Head of caudate nucleus (tissue), 42 donors: ENCODE measurements at regions not wholly inside any gene's neighbourhood (a gene's known extent, or its start where the extent isn't known, plus 50 kb on each side); places are given as distances from the start of the nearest gene placed in this dataset.
"Not testable (repeated sequence)": the region's sequence is repeated elsewhere in the genome, so short reads cannot be mapped to it uniquely, and the experiment has no call there.

ENCODE experiments used
- DNase-seq, 42 donors: peaks; one replicate each; pipeline versions ENCODE4 v3.0.0 to v3.0.0-alpha.2; 2020 to 2021; ENCODE audit warnings: mixed read lengths in 7 of 42
- intact Hi-C: fragments of 100-400 bp; cut with DNase I; formaldehyde crosslinking; loops from one replicate; pipeline ENCODE4 v1.15.0; 2022

DNA sequence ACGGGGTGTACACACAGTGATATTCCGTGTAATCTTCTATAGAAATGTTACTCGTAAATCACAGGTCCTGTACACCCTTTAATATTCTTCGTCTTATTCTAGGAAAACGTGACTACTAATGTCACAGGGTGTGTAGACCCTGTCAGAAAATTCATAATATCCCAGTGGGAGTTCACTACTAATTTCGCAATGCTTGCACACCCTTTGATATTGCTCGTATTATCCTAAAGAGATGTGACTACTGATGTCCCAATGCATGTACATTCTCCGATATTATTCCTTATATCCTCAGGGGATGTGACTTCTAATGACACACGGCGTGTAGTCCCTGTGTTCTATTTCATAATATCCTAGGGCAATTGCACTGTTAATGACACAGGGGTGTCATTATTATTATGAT, 132.7 kb downstream of the ADRA2C start:
- intact Hi-C loops, DNase-seq: not testable (repeated sequence)

DNA sequence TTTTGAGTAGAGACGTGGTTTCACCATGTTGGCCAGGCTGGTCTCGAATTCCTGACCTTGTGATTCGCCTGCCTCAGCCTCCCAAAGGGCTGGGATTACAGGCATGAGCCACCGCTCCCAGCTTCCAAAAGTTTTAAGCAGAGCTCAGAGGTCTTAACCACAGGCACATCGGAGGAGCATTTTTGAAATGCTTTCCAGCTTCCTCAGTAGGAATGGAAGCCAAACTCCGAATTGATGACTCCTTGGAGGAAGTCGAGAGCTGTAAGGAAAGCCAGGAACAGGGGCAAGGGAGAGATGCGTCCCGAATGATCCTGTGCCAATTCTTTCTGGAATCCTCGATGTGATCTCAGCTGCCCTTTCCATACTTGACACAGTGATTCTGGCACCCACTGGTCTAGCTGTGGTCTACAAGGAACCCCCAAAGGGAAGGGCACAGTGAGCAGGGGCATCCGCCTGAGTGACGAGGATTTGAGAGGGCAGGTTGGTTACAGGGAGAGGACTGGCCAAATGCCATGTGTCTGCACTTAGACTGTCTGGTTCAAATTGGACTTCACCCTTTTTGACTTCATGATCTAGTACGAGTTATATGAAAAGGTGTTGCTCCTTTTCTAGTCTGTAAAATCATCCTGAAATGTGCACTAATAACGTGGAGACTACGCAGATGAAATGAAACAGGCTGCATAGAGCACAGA, 138.2 kb downstream of the ADRA2C start:
- DNase-seq, intact Hi-C loops: not testable (repeated sequence)

DNA sequence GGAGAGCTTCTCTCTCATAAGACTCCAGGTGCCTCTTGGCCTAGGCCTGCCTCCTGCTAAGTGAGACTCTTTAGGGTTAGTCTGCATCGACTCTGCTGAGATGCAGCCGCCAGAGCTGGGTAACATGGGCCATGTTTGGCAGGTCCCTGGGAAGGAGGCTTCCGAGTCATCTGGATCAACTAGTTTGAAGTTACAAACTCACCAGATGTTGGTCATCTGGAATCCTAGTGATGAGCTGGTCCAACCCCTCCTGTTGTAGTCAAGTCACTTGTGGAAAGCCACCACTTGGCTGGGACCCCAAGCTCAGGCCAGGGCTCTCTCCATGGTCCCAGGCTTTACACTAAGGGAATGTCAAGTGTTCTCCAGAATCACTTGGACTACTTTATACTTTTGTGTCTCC, 143.4 kb downstream of the ADRA2C start:
- intact Hi-C loops, DNase-seq: not testable (repeated sequence)

DNA sequence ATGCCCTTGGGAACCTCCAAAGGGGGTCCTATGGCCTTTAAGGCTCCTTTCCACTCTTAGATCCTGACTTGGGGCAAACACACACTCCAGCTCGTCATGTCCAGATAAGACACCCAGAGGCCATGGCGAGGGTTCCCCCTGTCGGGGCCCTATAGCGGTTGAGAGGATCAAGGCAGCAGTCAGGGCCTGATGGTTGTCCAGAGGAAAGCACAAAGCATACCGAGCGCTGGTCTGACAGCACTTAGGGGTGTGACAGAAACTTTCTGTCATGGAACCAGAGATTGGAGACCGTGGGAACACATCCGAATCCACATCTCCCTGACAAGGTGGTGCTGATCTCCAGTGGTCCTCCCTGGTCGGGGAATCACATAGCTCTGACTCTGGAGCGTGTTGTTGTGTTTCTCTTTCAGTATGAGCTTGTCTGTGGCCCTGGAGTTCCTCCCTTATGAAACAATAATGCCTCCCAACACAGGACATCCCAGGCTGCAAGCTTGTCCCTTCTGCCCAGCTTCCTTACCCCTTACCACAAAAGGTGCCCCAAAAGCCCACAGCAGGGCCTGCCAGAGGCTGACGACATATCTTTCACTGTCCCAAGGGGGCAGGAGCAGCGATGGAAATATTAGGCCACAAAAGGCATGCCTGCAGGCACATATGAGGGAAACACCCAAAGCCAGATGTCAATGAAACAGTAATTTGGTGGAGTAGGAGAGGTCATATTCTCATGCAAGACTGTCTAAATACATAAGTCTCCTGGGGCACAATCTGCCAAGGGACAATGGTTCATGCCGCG, 144.2 kb downstream of the ADRA2C start:
- intact Hi-C loops, DNase-seq: not testable (repeated sequence)

DNA sequence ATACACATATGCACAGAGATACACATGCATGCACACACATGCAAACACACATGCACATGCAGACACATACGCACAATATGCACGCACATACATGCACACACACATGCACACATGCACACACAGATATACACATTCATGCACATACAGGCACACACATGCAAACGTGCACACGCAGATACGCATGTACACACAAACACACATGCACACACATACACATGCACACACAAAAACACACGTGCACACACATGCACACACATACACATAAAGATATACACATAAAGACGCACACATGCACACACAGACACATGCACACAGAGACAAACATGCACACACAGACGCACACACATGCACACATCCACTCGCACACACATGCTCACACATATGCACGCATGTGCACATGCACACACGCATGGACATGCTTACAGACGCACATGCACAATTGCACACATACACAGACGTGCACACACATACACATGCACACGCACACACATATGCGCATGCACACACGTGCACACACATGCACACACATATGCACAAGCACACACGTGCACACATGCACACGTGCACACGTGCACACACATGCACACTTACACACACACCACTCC, 145.2 kb downstream of the ADRA2C start:
- intact Hi-C loops = no loop called here
- DNase-seq = no peak

DNA sequence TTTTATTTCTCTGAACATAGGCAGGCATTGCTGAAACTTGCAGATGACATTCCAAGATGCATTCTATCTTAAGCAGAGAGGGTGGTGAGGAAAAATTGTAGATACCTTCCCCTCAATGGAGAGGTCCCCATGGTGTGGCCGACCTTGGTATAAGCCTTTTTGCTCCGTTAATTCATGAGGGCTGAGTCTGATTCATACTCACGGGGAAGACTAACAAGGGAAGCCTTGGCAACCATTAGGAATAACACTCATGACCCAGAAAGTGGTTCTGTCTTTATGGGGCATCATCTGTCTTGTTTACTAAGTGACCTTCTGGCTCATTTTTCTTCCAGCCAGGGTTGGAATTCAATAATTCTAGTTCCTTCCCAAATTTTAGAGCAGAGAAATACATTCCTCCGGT, 148.3 kb downstream of the ADRA2C start:
- DNase-seq, intact Hi-C loops: not testable (repeated sequence)

DNA sequence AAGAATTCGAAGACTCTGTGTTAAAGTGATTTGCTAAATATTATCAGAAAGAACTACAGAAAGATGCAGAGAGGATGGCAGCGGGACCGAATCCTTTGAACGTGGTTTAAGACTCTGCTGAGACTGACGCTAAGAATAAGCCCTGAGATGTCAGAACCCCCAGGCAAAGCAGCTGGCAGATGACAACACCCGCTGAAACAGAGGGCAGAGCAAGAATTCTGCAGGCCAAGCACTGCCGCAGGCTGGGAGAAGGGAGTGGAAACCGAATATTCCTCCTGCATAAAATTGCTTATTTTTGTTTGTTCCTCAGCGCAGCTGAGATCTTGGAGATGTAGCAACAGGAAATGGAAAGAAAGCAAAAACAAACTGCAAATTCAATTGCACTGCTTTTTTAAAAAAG, 153.3 kb downstream of the ADRA2C start:
- intact Hi-C loops, DNase-seq: not testable (repeated sequence)

DNA sequence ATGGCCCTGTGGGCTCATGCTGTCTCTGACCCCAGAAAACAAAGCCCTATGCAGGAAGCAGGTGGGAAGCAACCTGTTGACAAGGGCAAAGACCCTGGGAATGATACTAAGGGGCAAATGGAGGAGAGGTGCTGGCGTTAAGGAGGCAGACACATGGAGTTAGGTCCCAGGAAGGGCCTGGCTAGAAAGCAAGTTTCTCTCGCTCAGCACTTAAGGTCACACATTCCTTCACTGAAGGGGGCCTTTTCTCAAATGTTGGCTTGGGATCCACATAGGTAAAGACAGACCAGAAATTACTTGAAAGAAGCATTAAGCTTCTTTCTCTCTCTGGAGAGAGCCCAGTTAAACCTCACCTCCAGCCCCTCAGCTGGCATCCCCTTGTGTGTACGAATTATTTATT, 155.7 kb downstream of the ADRA2C start:
- DNase-seq, intact Hi-C loops: not testable (repeated sequence)

DNA sequence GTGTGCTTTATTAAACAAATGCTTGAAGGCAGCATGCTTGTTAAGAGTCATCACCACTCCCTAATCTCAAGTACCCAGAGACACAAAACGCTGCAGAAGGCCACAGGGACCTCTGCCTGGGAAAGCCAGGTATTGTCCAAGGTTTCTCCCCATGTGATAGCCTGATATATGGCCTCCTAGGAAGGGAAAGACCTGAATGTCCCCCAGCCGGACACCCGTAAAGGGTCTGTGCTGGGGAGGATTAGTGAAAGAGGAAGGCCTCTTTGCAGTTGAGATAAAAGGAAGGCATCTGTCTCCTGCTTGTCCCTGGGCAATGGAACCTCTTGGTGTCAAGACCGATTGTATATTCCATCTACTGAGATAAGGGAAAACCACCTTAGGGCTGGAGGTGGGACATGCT, 159.7 kb downstream of the ADRA2C start:
- DNase-seq, intact Hi-C loops: not testable (repeated sequence)

DNA sequence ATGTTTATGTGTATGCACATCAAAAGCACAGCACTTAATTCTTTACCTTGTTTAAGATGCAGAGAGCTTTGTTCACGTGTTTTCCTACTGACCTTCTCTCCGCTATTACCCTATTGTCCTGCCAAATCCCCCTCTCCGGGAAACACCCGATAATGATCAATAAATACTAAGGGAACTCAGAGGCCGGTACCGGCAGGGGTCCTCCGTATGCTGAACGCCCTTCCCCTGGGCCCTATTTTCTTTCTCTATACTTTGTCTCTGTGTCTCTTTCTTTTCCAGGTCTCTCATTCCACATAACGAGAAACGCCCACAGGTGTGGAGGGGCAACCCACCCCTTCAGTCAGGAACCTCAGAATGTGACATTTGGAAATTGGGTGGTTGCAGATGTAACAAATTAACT, 160.1 kb downstream of the ADRA2C start:
- DNase-seq, intact Hi-C loops: not testable (repeated sequence)

DNA sequence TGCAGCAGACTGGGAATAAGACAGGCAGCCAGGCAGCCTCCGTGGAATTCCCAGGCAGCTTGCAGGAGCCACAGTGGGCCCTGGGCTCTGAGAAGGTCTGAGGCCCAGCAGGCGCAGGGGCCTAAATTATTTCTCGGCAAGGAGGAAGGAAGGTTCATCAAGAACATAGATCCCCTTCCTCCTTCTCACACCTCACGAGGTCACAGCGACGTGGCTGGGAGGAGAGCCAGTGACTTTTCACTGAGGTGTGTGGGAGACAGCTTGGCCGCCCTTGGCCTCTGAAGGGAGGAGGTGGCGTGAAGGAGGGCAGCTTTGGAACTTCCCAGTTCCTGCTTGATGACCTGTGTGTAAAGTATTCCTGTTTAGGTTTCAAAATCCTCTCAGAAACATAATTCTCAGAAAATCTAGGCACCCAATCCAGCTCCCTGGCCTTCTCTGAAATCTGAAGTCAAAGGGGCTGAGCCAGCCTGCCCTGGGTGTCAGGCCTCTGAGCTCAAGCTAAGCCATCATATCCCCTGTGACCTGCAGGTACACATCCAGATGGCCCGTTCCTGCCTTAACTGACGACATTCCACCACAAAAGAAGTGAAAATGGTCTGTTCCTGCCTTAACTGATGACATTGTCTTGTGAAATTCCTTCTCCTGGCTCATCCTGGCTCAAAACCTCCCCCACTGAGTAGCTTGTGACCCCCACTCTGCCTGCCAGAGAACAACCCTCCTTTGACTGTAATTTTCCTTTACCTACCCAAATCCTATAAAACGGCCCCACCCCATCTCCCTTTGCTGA, 161.0 kb downstream of the ADRA2C start:
- DNase-seq, intact Hi-C loops: not testable (repeated sequence)

DNA sequence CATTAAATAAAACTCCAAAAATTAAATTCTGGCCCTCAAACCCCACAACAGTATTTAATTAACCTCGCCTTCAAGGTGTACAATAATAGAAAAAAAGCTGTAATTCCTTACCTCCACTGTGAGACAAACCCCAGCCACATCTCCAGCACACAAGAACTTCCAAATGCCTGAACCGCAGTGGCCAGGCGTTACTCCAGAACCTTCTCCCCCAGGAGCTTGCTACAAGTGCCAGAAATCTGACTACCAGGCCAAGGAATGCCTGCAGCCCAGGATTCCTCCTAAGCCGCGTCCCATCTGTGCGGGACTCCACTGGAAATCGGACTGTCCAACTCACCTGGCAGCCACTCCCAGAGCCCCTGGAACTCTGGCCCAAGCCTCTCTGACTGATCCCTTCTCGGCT, 163.2 kb downstream of the ADRA2C start:
- DNase-seq, intact Hi-C loops: not testable (repeated sequence)

DNA sequence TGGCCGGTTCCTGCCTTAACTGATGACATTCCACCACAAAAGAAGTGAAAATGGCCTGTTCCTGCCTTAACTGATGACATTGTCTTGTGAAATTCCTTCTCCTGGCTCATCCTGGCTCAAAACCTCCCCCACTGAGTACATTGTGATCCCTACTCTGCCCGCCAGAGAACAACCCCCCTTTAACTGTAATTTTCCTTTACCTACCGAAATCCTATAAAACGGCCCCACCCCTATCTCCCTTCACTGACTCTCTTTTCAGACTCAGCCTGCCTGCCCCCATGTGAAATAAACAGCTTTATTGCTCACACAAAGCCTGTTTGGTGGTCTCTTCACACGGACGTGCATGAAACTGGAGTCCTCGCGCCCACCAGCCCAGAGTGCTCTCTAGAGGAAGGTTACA, 166.5 kb downstream of the ADRA2C start:
- intact Hi-C loops, DNase-seq: not testable (repeated sequence)

DNA sequence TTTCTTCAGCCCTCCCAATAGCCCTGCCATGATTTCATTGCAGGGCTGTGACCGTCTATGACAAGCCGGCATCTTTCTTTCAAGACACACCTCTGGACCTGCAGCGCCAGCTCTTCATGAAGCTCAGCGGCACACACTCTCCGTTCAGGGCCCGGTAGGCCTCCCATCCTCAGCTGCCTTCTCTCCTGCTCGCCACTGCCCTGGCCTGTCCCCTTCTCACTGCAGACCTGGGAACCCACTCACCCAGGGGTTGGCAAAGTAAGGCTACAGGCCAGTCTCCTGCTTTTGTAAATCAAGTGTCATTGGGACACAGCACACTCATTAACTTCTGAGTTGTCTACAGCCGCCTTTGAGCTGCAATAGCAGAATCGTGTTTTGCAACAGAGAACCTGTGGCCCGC, 169.2 kb downstream of the ADRA2C start:
- intact Hi-C loops, DNase-seq: not testable (repeated sequence)

DNA sequence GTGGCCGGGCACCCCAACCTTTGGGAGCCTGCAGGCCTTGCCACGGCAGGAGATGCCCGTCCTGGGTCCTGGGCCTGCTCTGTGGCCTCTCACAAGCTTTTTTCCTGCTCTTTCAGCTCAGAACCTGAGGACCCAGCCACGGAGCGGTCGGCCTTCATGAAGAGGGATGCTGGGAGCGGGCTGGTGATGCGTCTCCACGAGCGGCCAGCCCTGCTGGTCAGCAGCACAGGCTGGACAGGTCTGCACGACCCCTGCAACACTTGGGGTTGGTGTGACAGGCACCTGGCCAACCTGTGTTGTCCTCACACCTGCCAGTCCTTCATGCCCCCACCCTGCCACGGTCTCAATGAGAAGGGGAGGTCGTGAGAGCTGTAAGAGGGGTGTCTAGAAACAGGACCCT, 170.0 kb downstream of the ADRA2C start:
- DNase-seq = no peak
- intact Hi-C loops = no loop called here

DNA sequence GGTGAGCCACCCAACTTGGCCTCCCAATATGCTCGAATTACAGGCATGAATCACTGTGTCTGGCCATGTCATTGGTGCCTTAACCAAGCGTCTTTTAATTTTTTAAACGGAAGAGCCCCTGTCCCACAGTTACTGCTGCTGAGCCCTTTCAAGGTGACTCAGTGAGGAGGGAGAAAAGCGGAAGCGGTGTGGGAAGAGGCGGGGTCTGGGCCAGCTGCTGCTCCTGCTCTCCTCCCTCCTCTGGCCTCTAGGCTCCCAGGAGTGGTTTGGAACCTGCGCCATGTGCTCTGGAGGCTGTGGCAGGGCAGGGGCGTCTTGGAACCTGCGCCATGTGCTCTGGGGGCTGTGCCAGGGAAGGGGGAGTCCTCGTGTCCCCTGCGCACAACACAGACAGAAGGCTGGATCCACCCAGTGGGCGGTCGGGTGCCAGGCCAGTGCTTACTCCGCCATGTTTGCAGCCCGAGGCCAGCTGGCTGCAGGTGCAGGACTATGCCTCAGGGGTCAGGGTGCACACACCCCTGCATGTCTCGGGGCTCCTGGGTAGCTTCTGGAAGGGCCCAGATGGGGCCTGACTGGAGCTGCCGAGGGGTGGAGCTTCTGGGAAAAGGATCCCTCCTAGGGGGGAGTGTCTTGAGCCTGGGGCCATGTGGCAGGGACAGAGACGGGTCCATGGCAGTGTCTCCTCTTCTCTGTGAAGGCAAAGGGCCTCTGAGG, 171.8 kb downstream of the ADRA2C start:
- DNase-seq, intact Hi-C loops: not testable (repeated sequence)

DNA sequence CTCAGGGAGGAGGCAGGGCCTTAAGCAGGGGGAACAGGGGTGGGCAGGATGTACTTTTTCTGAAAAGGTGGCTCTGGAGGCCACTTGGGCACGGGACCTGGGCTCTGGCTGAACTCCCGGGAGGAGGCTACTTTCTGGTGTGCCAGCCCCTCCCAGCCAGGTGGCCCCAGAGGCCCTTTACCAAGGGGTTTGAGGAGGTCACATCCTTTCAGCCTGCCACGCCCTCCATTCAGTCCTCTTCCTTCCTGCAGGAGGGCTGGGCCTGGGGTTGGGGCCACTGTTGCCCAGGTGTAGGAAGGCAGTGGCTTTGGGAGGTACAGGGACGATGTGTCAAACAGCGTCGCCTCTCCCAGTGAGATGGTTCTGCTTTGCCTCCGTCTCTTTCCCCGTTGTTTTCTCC, 172.5 kb downstream of the ADRA2C start:
- DNase-seq, intact Hi-C loops: not testable (repeated sequence)

DNA sequence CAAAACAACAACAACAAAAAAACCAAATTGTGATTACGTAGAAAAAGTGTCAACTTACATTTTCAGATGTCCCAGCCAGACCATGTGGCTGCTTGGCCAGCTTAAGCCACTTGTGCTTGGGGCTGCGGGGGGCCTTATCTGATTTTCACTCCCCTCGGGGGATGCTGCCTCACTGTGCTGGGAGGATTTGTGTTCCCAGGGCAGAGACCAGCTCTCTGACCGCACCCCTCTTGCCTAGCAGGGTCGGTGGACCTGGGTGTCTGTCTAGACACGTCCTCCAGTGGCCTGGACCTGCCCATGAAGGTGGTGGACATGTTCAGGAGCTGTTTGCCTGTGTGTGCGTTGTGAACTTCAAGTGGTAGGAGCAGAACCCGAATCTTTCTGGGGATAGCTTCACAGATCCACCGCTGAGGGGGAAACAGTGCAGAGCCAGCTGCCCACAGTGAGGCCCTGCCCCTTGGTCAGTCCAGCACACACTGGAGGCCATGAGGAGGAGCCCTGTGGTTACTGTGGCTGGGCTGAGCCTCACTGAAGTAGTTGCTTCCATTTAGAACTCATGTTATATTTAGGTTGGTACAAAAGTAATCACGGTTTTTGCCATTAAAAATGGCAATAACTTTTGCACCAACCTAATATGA, 173.9 kb downstream of the ADRA2C start:
- DNase-seq, intact Hi-C loops: not testable (repeated sequence)
